ENCODE measurements at regions not wholly inside any gene's neighbourhood (a gene's known extent, or its start where the extent isn't known, plus 50 kb on each side); places are given as distances from the start of the nearest gene placed in this dataset.
A peak's percentile ranks its signal among the peaks of the same experiment; 100 is the strongest.
"Not testable (repeated sequence)": the region's sequence is repeated elsewhere in the genome, so short reads cannot be mapped to it uniquely, and the experiment has no call there.

- DNase-seq (ENCODE audit: low spot score), result peak; percentile 75
Observed at GRCh38 chr4:154982187-154983047, 201.3 kb downstream of the RBM46 start.

GRCh38 chr4:154983714-154984113 is 202.6 kb downstream of the RBM46 start:
- DNase-seq (ENCODE audit: low spot score), result no peak

- DNase-seq (ENCODE audit: low spot score), result no peak
Observed at GRCh38 chr4:154984148-154984547, 203.1 kb downstream of the RBM46 start.

DNA sequence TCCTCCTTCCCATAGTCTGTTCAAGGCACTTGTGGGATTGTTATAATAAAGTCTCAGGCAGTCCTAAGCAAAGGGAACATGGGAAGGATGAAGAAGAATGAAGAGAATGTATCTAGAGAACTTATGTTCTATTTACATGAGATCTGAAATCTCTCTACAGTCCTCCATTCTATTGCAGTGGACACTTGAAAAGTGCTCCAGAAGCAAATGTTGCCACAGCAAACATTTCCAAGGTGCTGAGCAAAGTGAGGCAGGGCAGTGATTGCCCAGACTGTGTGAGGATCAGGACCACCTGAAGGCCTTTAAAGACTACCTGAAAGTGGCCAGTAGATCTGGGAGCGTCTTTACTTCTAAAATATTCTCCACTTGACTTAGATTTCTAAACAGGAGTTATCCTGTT is 203.5 kb downstream of the RBM46 start:
- DNase-seq (ENCODE audit: low spot score), result no peak

DNA sequence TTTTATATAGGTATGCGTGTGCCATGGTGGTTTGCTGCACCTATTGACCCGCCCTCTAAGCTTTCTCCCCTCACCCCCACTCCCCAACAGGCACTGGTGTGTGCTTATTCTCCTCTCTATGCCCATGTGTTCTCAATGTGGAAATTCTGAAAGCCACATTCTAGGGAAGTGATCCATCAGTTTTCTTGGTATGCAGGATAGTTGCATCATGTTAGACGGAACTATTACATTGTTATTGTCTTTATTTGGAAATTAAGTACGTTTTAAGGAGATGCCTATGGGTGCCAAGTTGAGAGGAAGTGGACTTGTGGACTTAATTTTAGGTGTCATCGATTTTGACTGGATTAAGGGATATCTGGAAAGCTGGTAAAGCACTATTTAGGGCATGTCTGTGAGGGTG is 204.6 kb downstream of the RBM46 start:
- DNase-seq (ENCODE audit: low spot score), result no peak

- DNase-seq (ENCODE audit: low spot score), result no peak
Observed at GRCh38 chr4:154988511-154988910, 207.4 kb downstream of the RBM46 start.

DNA sequence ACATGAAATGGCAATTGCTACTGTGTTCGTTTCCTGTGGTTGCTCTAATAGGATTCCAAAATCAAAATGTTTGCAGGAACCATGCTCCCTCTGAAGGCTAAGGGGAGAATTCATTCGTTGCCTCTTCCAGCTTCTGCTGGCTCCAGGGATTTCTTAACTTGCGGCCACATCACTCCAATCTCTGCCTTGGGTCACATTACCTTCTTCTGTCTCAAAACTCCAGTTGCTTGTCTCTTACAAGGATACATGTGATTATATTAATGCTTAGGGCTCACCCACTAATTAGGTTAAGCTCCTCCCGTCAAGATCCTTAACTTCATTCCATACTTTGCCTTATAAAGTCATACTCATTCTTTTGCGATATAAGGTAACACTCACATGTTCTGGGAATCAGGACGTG is 208.4 kb downstream of the RBM46 start:
- DNase-seq (ENCODE audit: low spot score), result no peak

DNA sequence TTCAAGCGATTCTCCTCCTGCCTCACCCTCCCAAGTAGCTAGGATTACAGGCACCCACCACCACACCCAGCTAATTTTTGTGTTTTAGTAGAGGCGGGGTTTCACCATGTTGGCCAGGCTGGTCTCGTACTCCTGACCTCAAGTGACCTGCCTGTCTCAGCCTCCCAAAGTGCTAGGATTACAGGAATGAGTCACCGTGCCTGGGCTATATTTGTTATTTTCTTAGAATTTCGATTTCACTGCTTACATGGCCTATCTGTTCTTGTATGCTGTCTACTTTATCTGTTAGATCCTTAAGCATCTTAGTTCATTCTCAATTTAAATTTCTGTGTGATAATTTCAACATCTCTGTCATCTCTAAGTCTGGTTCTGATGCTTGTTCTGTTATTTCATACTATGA is 210.6 kb upstream of the NPY2R start:
- DNase-seq (ENCODE audit: low spot score), result not testable (repeated sequence)

GRCh38 chr4:154998284-154998683 is 210.2 kb upstream of the NPY2R start:
- no peak for DNase-seq (ENCODE audit: low spot score)

GRCh38 chr4:154998773-154999172 is 209.7 kb upstream of the NPY2R start:
- DNase-seq (ENCODE audit: low spot score), result no peak

DNA sequence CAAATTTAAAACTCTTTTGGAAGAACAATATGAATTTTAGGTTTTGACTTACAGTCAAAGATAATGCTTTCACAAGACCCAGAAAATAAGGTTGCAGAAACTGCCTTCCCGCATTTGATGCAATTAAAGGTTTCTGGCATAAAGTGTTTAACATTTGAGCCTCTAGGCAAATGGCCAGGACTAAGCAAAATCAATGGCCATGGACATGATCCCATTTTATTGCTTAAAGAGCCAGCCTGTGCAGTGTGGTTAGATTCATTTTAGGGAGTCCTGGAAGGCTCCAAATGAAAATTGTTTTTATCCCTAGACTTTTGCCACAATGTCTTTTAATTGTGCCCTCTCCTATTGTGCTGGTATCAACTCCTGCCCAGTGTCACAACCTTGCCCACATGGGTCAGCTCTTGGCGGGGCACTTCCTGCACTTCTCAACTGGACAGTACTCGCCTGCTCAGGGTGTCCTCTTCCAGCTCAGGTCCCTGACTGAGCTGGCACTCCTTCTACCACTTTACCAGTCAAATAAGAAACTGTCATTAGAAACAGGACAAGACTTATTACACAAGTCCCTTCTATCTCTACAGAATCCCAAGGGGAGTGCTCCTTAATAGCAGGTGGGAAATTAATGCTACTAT is 208.4 kb upstream of the NPY2R start:
- DNase-seq (ENCODE audit: low spot score), result no peak

GRCh38 chr4:155001251-155001650 is 207.2 kb upstream of the NPY2R start:
- DNase-seq (ENCODE audit: low spot score), result no peak

- no peak for DNase-seq (ENCODE audit: low spot score)
Observed at GRCh38 chr4:155005395-155006090, 202.9 kb upstream of the NPY2R start.

- no peak for DNase-seq (ENCODE audit: low spot score)
Observed at GRCh38 chr4:155007660-155008176, 200.7 kb upstream of the NPY2R start.

DNA sequence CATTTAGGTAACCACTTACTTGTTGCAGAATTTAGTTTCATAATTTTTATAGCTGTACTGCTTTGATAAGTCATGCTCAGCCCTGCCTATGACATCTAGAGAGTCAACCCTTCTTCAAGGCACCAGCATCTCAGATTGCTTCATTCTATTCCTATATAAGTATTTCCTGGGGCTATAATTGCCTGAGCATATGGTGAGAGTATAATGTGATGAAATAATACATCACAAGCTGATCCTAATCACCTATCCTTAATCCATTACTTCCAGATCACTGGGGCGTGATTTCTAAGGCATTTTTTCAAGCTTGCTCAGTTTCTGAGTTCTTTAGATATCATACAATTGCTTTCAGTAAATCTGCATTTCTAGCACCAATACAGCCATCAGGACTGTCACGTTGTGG is 200.0 kb upstream of the NPY2R start:
- DNase-seq (ENCODE audit: low spot score), result no peak

DNA sequence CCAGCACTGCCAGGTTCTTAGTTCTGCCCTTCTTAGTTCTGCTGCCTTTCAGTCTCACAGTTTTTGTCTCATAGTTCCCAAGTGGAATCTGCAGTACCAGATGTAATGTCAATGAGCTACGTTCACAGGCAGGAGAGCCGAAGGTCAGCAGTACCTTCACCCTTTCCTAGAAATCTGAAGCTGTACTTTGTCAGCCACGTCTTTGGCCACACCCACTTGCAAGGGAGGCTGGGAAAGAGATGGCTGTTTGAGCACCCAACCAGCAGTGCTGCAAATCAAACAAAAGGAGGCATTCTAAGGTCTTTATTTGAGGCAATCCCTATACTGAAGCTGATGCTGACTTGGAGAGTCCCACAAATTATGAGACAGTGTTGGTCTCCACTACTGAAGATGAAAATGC is 199.1 kb upstream of the NPY2R start:
- no peak for DNase-seq (ENCODE audit: low spot score)

- DNase-seq (ENCODE audit: low spot score), result no peak
Observed at GRCh38 chr4:155010376-155010775, 198.1 kb upstream of the NPY2R start.

DNA sequence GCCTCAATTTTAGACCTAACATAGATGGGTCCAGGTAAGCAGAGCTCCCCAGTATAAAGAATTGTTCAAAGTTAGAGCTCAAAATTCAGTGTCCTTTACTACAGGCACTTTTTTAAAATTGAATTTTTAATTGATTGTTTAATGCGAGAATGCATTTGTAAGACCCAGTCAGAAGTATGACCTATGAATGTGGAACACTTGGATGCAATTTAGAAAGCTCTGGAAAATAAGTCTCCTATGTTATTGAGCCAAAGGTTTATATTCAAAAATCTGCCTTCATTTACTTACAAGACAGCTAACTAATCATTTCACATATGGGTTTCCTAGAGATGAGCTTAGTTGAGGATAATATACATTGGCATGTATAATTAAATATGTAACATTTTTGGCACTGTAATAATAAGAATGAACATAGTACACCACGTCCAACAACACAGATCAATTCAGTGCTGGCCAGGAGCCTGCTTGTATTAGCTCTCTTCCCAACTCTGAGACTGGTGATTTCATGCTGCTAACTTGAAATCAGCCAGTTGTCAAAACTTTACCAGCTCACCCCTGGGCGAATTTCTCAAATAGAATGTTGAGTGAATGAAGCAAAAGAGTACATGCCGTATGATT is 197.2 kb upstream of the NPY2R start:
- no peak for DNase-seq (ENCODE audit: low spot score)

- DNase-seq (ENCODE audit: low spot score), result no peak
Observed at GRCh38 chr4:155012469-155012868, 196.0 kb upstream of the NPY2R start.

GRCh38 chr4:155017426-155017825 is 191.0 kb upstream of the NPY2R start:
- no peak for DNase-seq (ENCODE audit: low spot score)

GRCh38 chr4:155025762-155026457 is 182.5 kb upstream of the NPY2R start:
- DNase-seq (ENCODE audit: low spot score), result peak; percentile 77

- DNase-seq (ENCODE audit: low spot score), result no peak
Observed at GRCh38 chr4:155026715-155027114, 181.7 kb upstream of the NPY2R start.

Data from ecto neural progenitor cell (in vitro differentiated cells).